HEK293 (cell line): ENCODE measurements at regions not wholly inside any gene's neighbourhood (a gene's known extent, or its start where the extent isn't known, plus 50 kb on each side); places are given as distances from the start of the nearest gene placed in this dataset.

Experiments used
- BCL11A ChIP-seq: fragments of 450-650 bp; formaldehyde crosslinking; IDR thresholded peaks from 2 replicates; pipeline ENCODE4 v1.5.1; 2016; ENCODE audit warnings: low read depth, missing biosample characterization, missing genetic modification characterization
- KLF8 ChIP-seq: fragments of 450-650 bp; formaldehyde crosslinking; IDR thresholded peaks from 2 replicates; pipeline ENCODE4 v1.5.1; 2016; ENCODE audit warnings: missing biosample characterization, missing genetic modification characterization
- MEIS1 ChIP-seq: sonication (generic); formaldehyde crosslinking; IDR thresholded peaks from 2 replicates; pipeline ENCODE4 v1.8.1; 2022; ENCODE audit warnings: missing genetic modification reagents, mild to moderate bottlenecking, borderline replicate concordance
- OSR2 ChIP-seq: fragments of 450-650 bp; formaldehyde crosslinking; IDR thresholded peaks from 2 replicates; pipeline ENCODE4 v1.5.1; 2016; ENCODE audit warnings: missing biosample characterization, missing genetic modification characterization
- PBX3 ChIP-seq: sonication (generic); formaldehyde crosslinking; IDR thresholded peaks from 2 replicates; pipeline ENCODE4 v1.8.1; 2022; ENCODE audit warnings: mild to moderate bottlenecking, moderate library complexity, missing genetic modification reagents
- PRDM6 ChIP-seq: fragments of 450-650 bp; formaldehyde crosslinking; IDR thresholded peaks from 2 replicates; pipeline ENCODE4 v1.5.1; 2017; ENCODE audit warnings: missing biosample characterization, missing genetic modification characterization
- RBAK ChIP-seq: fragments of 450-650 bp; formaldehyde crosslinking; IDR thresholded peaks from 2 replicates; pipeline ENCODE4 v1.5.1; 2016; ENCODE audit warnings: missing biosample characterization, missing genetic modification characterization
- SCRT2 ChIP-seq: fragments of 450-650 bp; formaldehyde crosslinking; IDR thresholded peaks from 2 replicates; pipeline ENCODE4 v1.5.1; 2016; ENCODE audit warnings: missing biosample characterization, missing genetic modification characterization
- SP2 ChIP-seq: fragments of 450-650 bp; formaldehyde crosslinking; IDR thresholded peaks from 2 replicates; pipeline ENCODE4 v1.5.1; 2016; ENCODE audit warnings: missing biosample characterization, missing genetic modification characterization
- SP7 ChIP-seq: fragments of 450-650 bp; formaldehyde crosslinking; IDR thresholded peaks from 2 replicates; pipeline ENCODE4 v1.5.1; 2016; ENCODE audit warnings: missing biosample characterization, missing genetic modification characterization
- TRIM28 ChIP-seq: IDR thresholded peaks from 2 replicates; pipeline ENCODE4 v1.6.1; 2011; ENCODE audit warnings: low read length, control low read depth, borderline replicate concordance
- ZIC2 ChIP-seq: fragments of 450-650 bp; formaldehyde crosslinking; IDR thresholded peaks from 2 replicates; pipeline ENCODE4 v1.5.1; 2016; ENCODE audit warnings: missing biosample characterization, missing genetic modification characterization
- ZNF121 ChIP-seq: fragments of 450-650 bp; formaldehyde crosslinking; IDR thresholded peaks from 2 replicates; pipeline ENCODE4 v1.5.1; 2016; ENCODE audit warnings: missing biosample characterization, missing genetic modification characterization
- ZNF133 ChIP-seq: fragments of 450-650 bp; formaldehyde crosslinking; IDR thresholded peaks from 2 replicates; pipeline ENCODE4 v1.5.1; 2016; ENCODE audit warnings: missing biosample characterization, missing genetic modification characterization
- ZNF146 ChIP-seq: fragments of 450-650 bp; formaldehyde crosslinking; IDR thresholded peaks from 2 replicates; pipeline ENCODE4 v1.5.1; 2016; ENCODE audit warnings: missing biosample characterization, missing genetic modification characterization
- ZNF292 ChIP-seq: fragments of 450-650 bp; formaldehyde crosslinking; IDR thresholded peaks from 2 replicates; pipeline ENCODE4 v1.5.1; 2016; ENCODE audit warnings: low read depth, missing biosample characterization, missing genetic modification characterization, borderline replicate concordance
- ZNF354C ChIP-seq: fragments of 450-650 bp; formaldehyde crosslinking; IDR thresholded peaks from 2 replicates; pipeline ENCODE4 v1.5.1; 2016; ENCODE audit warnings: missing biosample characterization, missing genetic modification characterization, low read depth, borderline replicate concordance
- ZNF366 ChIP-seq: fragments of 450-650 bp; formaldehyde crosslinking; conservative IDR thresholded peaks from 2 replicates; pipeline ENCODE4 v1.5.1; 2016; ENCODE audit warnings: missing biosample characterization, missing genetic modification characterization
- ZNF48 ChIP-seq: fragments of 450-650 bp; formaldehyde crosslinking; IDR thresholded peaks from 2 replicates; pipeline ENCODE4 v1.5.1; 2016; ENCODE audit warnings: missing biosample characterization, missing genetic modification characterization
- ZNF560 ChIP-seq: fragments of 450-650 bp; formaldehyde crosslinking; IDR thresholded peaks from 2 replicates; pipeline ENCODE4 v1.5.1; 2017; ENCODE audit warnings: missing biosample characterization, missing genetic modification characterization, borderline replicate concordance
- ZSCAN23 ChIP-seq: fragments of 450-650 bp; formaldehyde crosslinking; IDR thresholded peaks from 2 replicates; pipeline ENCODE4 v1.5.1; 2016; ENCODE audit warnings: missing biosample characterization, missing genetic modification characterization
- TF ChIP-seq, protein P1 (sequence below): fragments of 450-650 bp; formaldehyde crosslinking; IDR thresholded peaks from 2 replicates; pipeline ENCODE4 v1.5.1; 2017; ENCODE audit warnings: missing biosample characterization, missing genetic modification characterization
- TF ChIP-seq, protein P2 (sequence below): fragments of 450-650 bp; IDR thresholded peaks from 2 replicates; pipeline ENCODE4 v1.5.1; 2018; ENCODE audit warnings: missing biosample characterization, missing genetic modification characterization
- TF ChIP-seq, protein P3 (sequence below): fragments of 450-650 bp; formaldehyde crosslinking; IDR thresholded peaks from 2 replicates; pipeline ENCODE4 v1.5.1; 2017; ENCODE audit warnings: missing biosample characterization, missing genetic modification characterization
- TF ChIP-seq, protein P4 (sequence below): fragments of 450-650 bp; formaldehyde crosslinking; IDR thresholded peaks from 2 replicates; pipeline ENCODE4 v1.5.1; 2016; ENCODE audit warnings: missing biosample characterization, missing genetic modification characterization
- TF ChIP-seq, protein P5 (sequence below): fragments of 450-650 bp; formaldehyde crosslinking; IDR thresholded peaks from 2 replicates; pipeline ENCODE4 v1.5.1; 2017; ENCODE audit warnings: missing biosample characterization, missing genetic modification characterization

DNA sequence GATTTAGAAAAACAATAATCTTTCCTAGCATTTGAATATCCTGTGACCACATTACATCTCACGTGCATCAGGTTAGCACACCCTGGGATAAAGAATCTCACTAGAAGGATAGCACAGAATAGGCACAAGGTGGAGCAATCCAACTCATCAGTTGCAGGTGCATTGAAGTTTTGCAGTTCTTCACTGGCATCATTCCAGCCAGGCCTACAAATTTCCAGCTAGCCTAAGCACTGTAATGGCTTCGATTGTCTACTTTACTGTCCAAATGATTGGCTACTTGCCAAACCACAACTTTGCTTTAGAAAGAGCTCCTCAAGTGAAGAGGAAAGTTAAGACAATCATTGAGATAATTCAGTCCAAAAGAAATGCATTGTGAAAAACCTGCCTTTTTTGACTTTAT lies 89.5 kb downstream of the SPRY2 start (continued):
- TF ChIP-seq, protein P1, sequence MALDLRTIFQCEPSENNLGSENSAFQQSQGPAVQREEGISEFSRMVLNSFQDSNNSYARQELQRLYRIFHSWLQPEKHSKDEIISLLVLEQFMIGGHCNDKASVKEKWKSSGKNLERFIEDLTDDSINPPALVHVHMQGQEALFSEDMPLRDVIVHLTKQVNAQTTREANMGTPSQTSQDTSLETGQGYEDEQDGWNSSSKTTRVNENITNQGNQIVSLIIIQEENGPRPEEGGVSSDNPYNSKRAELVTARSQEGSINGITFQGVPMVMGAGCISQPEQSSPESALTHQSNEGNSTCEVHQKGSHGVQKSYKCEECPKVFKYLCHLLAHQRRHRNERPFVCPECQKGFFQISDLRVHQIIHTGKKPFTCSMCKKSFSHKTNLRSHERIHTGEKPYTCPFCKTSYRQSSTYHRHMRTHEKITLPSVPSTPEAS (tag by site-specific recombination) = no peak
- TF ChIP-seq ZNF292 (tag by site-specific recombination) (no peak), SP2 (tag by site-specific recombination) (no peak), ZNF366 (tag by site-specific recombination) (peak; percentile 66), PRDM6 (tag by site-specific recombination) (peak; percentile 84), ZNF133 (tag by site-specific recombination) (no peak), MEIS1 (no peak), ZNF146 (tag by site-specific recombination) (no peak), OSR2 (no peak; the same call in 1 of the 2 replicates), TRIM28 (peak; percentile 90), ZNF48 (no peak), ZNF560 (tag by site-specific recombination) (no peak), ZSCAN23 (no peak), ZNF121 (tag by site-specific recombination) (no peak), PBX3 (CRISPR knock-in tag) (no peak), SP7 (tag by site-specific recombination) (peak; percentile 32; the same call in 1 of the 2 replicates), ZIC2 (tag by site-specific recombination) (no peak), RBAK (tag by site-specific recombination) (no peak), SCRT2 (tag by site-specific recombination) (no peak), KLF8 (tag by site-specific recombination) (no peak), ZNF354C (tag by site-specific recombination) (no peak), BCL11A (tag by site-specific recombination) (no peak)
- TF ChIP-seq, protein P2, sequence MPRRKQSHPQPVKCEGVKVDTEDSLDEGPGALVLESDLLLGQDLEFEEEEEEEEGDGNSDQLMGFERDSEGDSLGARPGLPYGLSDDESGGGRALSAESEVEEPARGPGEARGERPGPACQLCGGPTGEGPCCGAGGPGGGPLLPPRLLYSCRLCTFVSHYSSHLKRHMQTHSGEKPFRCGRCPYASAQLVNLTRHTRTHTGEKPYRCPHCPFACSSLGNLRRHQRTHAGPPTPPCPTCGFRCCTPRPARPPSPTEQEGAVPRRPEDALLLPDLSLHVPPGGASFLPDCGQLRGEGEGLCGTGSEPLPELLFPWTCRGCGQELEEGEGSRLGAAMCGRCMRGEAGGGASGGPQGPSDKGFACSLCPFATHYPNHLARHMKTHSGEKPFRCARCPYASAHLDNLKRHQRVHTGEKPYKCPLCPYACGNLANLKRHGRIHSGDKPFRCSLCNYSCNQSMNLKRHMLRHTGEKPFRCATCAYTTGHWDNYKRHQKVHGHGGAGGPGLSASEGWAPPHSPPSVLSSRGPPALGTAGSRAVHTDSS (tag by site-specific recombination) = no peak
- TF ChIP-seq, protein P3, sequence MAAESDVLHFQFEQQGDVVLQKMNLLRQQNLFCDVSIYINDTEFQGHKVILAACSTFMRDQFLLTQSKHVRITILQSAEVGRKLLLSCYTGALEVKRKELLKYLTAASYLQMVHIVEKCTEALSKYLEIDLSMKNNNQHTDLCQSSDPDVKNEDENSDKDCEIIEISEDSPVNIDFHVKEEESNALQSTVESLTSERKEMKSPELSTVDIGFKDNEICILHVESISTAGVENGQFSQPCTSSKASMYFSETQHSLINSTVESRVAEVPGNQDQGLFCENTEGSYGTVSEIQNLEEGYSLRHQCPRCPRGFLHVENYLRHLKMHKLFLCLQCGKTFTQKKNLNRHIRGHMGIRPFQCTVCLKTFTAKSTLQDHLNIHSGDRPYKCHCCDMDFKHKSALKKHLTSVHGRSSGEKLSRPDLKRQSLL (tag by site-specific recombination) = no peak
- TF ChIP-seq, protein P4, sequence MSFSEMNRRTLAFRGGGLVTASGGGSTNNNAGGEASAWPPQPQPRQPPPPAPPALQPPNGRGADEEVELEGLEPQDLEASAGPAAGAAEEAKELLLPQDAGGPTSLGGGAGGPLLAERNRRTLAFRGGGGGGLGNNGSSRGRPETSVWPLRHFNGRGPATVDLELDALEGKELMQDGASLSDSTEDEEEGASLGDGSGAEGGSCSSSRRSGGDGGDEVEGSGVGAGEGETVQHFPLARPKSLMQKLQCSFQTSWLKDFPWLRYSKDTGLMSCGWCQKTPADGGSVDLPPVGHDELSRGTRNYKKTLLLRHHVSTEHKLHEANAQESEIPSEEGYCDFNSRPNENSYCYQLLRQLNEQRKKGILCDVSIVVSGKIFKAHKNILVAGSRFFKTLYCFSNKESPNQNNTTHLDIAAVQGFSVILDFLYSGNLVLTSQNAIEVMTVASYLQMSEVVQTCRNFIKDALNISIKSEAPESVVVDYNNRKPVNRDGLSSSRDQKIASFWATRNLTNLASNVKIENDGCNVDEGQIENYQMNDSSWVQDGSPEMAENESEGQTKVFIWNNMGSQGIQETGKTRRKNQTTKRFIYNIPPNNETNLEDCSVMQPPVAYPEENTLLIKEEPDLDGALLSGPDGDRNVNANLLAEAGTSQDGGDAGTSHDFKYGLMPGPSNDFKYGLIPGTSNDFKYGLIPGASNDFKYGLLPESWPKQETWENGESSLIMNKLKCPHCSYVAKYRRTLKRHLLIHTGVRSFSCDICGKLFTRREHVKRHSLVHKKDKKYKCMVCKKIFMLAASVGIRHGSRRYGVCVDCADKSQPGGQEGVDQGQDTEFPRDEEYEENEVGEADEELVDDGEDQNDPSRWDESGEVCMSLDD (tag by site-specific recombination) = no peak
- TF ChIP-seq, protein P5, sequence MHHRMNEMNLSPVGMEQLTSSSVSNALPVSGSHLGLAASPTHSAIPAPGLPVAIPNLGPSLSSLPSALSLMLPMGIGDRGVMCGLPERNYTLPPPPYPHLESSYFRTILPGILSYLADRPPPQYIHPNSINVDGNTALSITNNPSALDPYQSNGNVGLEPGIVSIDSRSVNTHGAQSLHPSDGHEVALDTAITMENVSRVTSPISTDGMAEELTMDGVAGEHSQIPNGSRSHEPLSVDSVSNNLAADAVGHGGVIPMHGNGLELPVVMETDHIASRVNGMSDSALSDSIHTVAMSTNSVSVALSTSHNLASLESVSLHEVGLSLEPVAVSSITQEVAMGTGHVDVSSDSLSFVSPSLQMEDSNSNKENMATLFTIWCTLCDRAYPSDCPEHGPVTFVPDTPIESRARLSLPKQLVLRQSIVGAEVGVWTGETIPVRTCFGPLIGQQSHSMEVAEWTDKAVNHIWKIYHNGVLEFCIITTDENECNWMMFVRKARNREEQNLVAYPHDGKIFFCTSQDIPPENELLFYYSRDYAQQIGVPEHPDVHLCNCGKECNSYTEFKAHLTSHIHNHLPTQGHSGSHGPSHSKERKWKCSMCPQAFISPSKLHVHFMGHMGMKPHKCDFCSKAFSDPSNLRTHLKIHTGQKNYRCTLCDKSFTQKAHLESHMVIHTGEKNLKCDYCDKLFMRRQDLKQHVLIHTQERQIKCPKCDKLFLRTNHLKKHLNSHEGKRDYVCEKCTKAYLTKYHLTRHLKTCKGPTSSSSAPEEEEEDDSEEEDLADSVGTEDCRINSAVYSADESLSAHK (tag by site-specific recombination) = peak; percentile 46; the same call in 1 of the 2 replicates
